ENCODE measurements at regions not wholly inside any gene's neighbourhood (a gene's known extent, or its start where the extent isn't known, plus 50 kb on each side); places are given as distances from the start of the nearest gene placed in this dataset.
"Not testable (repeated sequence)": the region's sequence is repeated elsewhere in the genome, so short reads cannot be mapped to it uniquely, and the experiment has no call there.

- no peak overlapping the region for H3K27ac ChIP-seq
- no peak for DNase-seq (ENCODE audit: low read depth, low spot score)
These were observed 95.3 kb upstream of the SNX9 start for GRCh38 chr6:157727629-157728182.

GRCh38 chr6:157728183-157728881, 94.7 kb upstream of the SNX9 start:
- H3K27ac ChIP-seq = no peak overlapping the region

GRCh38 chr6:157731221-157731620, 91.8 kb upstream of the SNX9 start:
- no peak overlapping the region for H3K27ac ChIP-seq
- no peak for DNase-seq (ENCODE audit: low read depth, low spot score)

More at GRCh38 chr6:157728183-157728881, 94.7 kb upstream of the SNX9 start:
- no peak for DNase-seq (ENCODE audit: low read depth, low spot score)

- no peak overlapping the region for H3K27ac ChIP-seq
- no peak for DNase-seq (ENCODE audit: low read depth, low spot score)
These were observed 91.0 kb upstream of the SNX9 start for GRCh38 chr6:157732007-157732406.

- H3K27ac ChIP-seq = no peak overlapping the region
- DNase-seq (ENCODE audit: low read depth, low spot score) = no peak
These were observed 90.5 kb upstream of the SNX9 start for GRCh38 chr6:157732416-157733161.

- H3K27ac ChIP-seq; DNase-seq (ENCODE audit: low read depth, low spot score): not testable (repeated sequence)
These were observed 86.5 kb upstream of the SNX9 start for GRCh38 chr6:157736555-157736954.

GRCh38 chr6:157741321-157741947, 81.6 kb upstream of the SNX9 start:
- DNase-seq (ENCODE audit: low read depth, low spot score) = no peak
- no peak overlapping the region for H3K27ac ChIP-seq

- H3K27ac ChIP-seq = no peak overlapping the region
- no peak for DNase-seq (ENCODE audit: low read depth, low spot score)
These were observed 81.0 kb upstream of the SNX9 start for GRCh38 chr6:157741948-157742556.

- no peak overlapping the region for H3K27ac ChIP-seq
- DNase-seq (ENCODE audit: low read depth, low spot score) = no peak
These were observed 78.9 kb upstream of the SNX9 start for GRCh38 chr6:157744102-157744601.

- DNase-seq (ENCODE audit: low read depth, low spot score) = no peak
These were observed 76.1 kb upstream of the SNX9 start for GRCh38 chr6:157746897-157747296.

GRCh38 chr6:157747370-157747769, 75.7 kb upstream of the SNX9 start:
- no peak for DNase-seq (ENCODE audit: low read depth, low spot score)
- H3K27ac ChIP-seq = no peak overlapping the region

More at GRCh38 chr6:157746897-157747296, 76.1 kb upstream of the SNX9 start:
- H3K27ac ChIP-seq = no peak overlapping the region

GRCh38 chr6:157748839-157749571, 74.0 kb upstream of the SNX9 start:
- H3K27ac ChIP-seq = no peak overlapping the region
- no peak for DNase-seq (ENCODE audit: low read depth, low spot score)

GRCh38 chr6:157750973-157751372, 72.1 kb upstream of the SNX9 start:
- not testable (repeated sequence) for H3K27ac ChIP-seq; DNase-seq (ENCODE audit: low read depth, low spot score)

GRCh38 chr6:157751547-157752200, 71.4 kb upstream of the SNX9 start:
- H3K27ac ChIP-seq = no peak overlapping the region
- DNase-seq (ENCODE audit: low read depth, low spot score) = no peak

GRCh38 chr6:157752879-157753278, 70.2 kb upstream of the SNX9 start:
- H3K27ac ChIP-seq; DNase-seq (ENCODE audit: low read depth, low spot score): not testable (repeated sequence)

GRCh38 chr6:157753291-157753690, 69.8 kb upstream of the SNX9 start:
- DNase-seq (ENCODE audit: low read depth, low spot score) = no peak
- no peak overlapping the region for H3K27ac ChIP-seq

GRCh38 chr6:157753801-157754200, 69.2 kb upstream of the SNX9 start:
- not testable (repeated sequence) for H3K27ac ChIP-seq; DNase-seq (ENCODE audit: low read depth, low spot score)

GRCh38 chr6:157754351-157754750, 68.7 kb upstream of the SNX9 start:
- H3K27ac ChIP-seq = no peak overlapping the region
- DNase-seq (ENCODE audit: low read depth, low spot score) = no peak

Data from epithelial cell of prostate (primary cell).